Smooth muscle cell (in vitro differentiated cells): ENCODE measurements at regions not wholly inside any gene's neighbourhood (a gene's known extent, or its start where the extent isn't known, plus 50 kb on each side); places are given as distances from the start of the nearest gene placed in this dataset.
"Not testable (repeated sequence)": the region's sequence is repeated elsewhere in the genome, so short reads cannot be mapped to it uniquely, and the experiment has no call there.

Experiments used
- DNase-seq: peaks from one replicate; lab custom pipeline; 2025; ENCODE audit not compliant: unreplicated experiment; lab: John Stamatoyannopoulos, UW
- H2AFZ ChIP-seq: fragments of 200-600 bp; sonication (generic); 2 replicates; pipeline ENCODE4 v1.6.0; 2016; ENCODE audit warnings: antibody characterized with exemption, low read depth, mild to moderate bottlenecking
- H3F3A ChIP-seq: fragments of 200-600 bp; sonication (generic); 2 replicates; pipeline ENCODE4 v1.6.0; 2017; ENCODE audit warnings: antibody characterized with exemption, low read depth
- H3K27ac ChIP-seq: fragments of 200-600 bp; sonication (generic); 2 replicates; pipeline ENCODE4 v1.5.1; 2016; ENCODE audit warnings: low read depth, mild to moderate bottlenecking
- H3K27me3 ChIP-seq: fragments of 200-600 bp; sonication (generic); 2 replicates; pipeline ENCODE4 v1.6.1; 2016; ENCODE audit warnings: low read depth, mild to moderate bottlenecking
- H3K36me3 ChIP-seq: fragments of 200-600 bp; sonication (generic); 2 replicates; pipeline ENCODE4 v1.5.1; 2016; ENCODE audit warnings: low read depth
- H3K4me1 ChIP-seq: fragments of 200-600 bp; sonication (generic); 2 replicates; pipeline ENCODE4 v1.5.1; 2016; ENCODE audit warnings: low read depth
- H3K4me2 ChIP-seq: fragments of 200-600 bp; sonication (generic); 2 replicates; pipeline ENCODE4 v1.6.0; 2016; ENCODE audit warnings: mild to moderate bottlenecking
- H3K4me3 ChIP-seq: fragments of 200-600 bp; sonication (generic); 2 replicates; pipeline ENCODE4 v1.5.1; 2016; ENCODE audit warnings: mild to moderate bottlenecking
- H3K79me2 ChIP-seq: fragments of 200-600 bp; sonication (generic); 2 replicates; pipeline ENCODE4 v1.6.0; 2016; ENCODE audit warnings: low read depth, mild to moderate bottlenecking
- H3K9ac ChIP-seq: fragments of 200-600 bp; sonication (generic); 2 replicates; pipeline ENCODE4 v1.6.0; 2016; ENCODE audit warnings: low read depth
- H3K9me3 ChIP-seq: fragments of 200-600 bp; sonication (generic); replicated peaks from 2 replicates; pipeline ENCODE4 v1.5.1; 2016; ENCODE audit warnings: low read depth
- H4K20me1 ChIP-seq: fragments of 200-600 bp; sonication (generic); 2 replicates; pipeline ENCODE4 v1.6.0; 2016; ENCODE audit warnings: low read depth
- WGBS: methylation state at CpG from one replicate; pipeline ENCODE4 v1.1.7; 2016; ENCODE audit warnings: low lambda C conversion rate; 5-methylcytosine and 5-hydroxymethylcytosine counted together
- TF ChIP-seq, protein P1 (sequence below): fragments of 200-600 bp; sonication (generic); IDR thresholded peaks from 2 replicates; pipeline ENCODE4 v1.5.1; 2017; ENCODE audit warnings: borderline replicate concordance, mild to moderate bottlenecking, antibody characterized with exemption; ENCODE audit not compliant: insufficient read depth, poor library complexity, severe bottlenecking

DNA sequence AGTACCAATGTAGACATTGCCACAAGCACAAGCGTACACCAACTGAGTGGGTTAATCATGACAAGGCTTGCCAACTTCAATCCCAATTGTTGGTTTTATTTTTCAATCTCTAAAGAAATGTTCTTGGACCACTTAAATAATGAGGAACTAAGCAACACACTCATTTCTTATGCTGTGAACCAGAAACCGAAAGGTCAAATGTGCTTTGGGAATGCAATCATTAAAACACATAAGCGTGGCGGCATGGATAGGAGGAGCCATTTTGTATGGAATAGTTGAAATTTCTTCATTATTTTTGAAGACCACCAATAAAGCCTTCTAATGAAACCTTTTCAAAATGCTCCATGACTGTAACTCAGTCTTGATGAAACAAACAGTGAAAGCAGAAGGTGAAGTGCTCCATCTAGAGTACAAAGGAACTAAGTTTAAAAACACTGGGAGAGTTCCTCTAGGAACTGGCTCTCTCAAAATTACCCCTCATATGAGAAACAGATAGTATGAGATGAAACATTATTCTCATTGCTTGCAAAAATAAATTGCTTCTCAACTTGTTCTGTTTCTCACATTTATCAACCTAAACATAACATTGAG is 113.2 kb upstream of the CHST9 start:
- TF ChIP-seq, protein P1, sequence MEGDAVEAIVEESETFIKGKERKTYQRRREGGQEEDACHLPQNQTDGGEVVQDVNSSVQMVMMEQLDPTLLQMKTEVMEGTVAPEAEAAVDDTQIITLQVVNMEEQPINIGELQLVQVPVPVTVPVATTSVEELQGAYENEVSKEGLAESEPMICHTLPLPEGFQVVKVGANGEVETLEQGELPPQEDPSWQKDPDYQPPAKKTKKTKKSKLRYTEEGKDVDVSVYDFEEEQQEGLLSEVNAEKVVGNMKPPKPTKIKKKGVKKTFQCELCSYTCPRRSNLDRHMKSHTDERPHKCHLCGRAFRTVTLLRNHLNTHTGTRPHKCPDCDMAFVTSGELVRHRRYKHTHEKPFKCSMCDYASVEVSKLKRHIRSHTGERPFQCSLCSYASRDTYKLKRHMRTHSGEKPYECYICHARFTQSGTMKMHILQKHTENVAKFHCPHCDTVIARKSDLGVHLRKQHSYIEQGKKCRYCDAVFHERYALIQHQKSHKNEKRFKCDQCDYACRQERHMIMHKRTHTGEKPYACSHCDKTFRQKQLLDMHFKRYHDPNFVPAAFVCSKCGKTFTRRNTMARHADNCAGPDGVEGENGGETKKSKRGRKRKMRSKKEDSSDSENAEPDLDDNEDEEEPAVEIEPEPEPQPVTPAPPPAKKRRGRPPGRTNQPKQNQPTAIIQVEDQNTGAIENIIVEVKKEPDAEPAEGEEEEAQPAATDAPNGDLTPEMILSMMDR = peak; percentile 28
- Histone ChIP-seq H3K4me3 (no peak overlapping the region), H3F3A (no peaks in the 10 kb centered on the region), H3K9ac (no peak overlapping the region), H3K4me1 (no peaks in the 10 kb centered on the region), H3K27me3 (no peaks in the 10 kb centered on the region), H3K9me3 (no peaks in the 10 kb centered on the region), H2AFZ (no peak overlapping the region), H4K20me1 (no peaks in the 10 kb centered on the region), H3K36me3 (no peaks in the 10 kb centered on the region), H3K27ac (no peak overlapping the region), H3K79me2 (no peaks in the 10 kb centered on the region), H3K4me2 (no peak overlapping the region)
- WGBS = 82% methylated on average over 4 of the region's 4 CpGs
- DNase-seq = no peak

DNA sequence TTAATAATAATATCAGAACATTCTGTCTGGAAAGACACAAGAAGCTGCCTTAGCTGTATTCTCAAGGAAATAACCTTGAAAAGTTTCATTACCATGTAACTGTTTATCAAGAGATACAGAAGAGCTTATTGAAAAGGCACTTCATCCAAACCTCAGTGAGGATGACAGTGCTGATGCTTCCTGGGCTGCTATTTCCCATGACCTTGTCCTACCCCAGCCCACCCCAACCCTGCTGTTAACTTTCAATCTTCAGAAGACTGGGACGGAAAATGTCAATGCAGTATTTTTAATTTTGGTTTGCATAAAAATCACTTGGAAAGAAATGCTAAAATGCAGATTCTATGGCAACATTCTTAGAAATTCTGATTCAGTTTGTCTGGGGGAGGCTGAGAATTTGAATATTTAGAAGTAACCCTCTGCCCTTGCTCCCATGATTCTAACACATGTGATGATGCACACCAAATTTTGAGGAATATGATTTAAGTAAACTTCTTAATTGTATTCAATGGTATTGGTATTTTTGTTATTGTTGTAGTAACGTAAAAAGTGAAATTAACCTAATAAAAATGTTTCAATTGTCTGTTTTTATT is 101.0 kb upstream of the CHST9 start:
- not testable (repeated sequence) for H3K27me3 ChIP-seq, H3F3A ChIP-seq, H4K20me1 ChIP-seq, H3K79me2 ChIP-seq, H3K4me3 ChIP-seq, H2AFZ ChIP-seq, H3K36me3 ChIP-seq, H3K27ac ChIP-seq, H3K9me3 ChIP-seq, H3K4me1 ChIP-seq, H3K9ac ChIP-seq, DNase-seq, H3K4me2 ChIP-seq
- WGBS = 86% methylated on average over 2 of the region's 2 CpGs

DNA sequence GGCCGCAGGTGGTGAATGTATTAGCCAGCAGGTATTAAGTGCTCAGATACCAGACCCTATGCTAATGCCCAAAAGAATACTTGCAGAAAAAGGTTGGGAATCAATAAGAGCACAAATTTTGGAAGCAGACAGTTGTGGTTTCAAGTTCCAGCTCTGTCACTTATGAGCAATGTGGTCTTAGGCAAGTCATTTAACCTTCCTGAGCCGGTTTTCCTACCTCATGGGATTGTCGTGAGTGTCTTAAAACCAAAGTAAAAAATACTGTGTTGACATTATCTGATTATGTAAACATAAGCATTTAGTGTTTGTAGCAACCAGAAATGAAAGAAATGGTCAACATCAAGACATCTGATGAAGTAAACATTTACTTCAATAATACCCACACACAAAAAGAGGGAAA is 93.0 kb upstream of the CHST9 start:
- Histone ChIP-seq H3K9me3 (no peaks in the 10 kb centered on the region), H3K9ac (no peak overlapping the region), H3K79me2 (no peaks in the 10 kb centered on the region), H3K4me3 (no peak overlapping the region), H3K27ac (no peak overlapping the region), H4K20me1 (no peaks in the 10 kb centered on the region), H3K4me1 (no peaks in the 10 kb centered on the region), H3F3A (no peaks in the 10 kb centered on the region), H3K4me2 (no peak overlapping the region), H3K27me3 (no peaks in the 10 kb centered on the region), H3K36me3 (no peaks in the 10 kb centered on the region), H2AFZ (no peak overlapping the region)
- TF ChIP-seq, protein P1 = no peak
- DNase-seq = no peak
- 74% methylated on average over 3 of the region's 3 CpGs for WGBS

DNA sequence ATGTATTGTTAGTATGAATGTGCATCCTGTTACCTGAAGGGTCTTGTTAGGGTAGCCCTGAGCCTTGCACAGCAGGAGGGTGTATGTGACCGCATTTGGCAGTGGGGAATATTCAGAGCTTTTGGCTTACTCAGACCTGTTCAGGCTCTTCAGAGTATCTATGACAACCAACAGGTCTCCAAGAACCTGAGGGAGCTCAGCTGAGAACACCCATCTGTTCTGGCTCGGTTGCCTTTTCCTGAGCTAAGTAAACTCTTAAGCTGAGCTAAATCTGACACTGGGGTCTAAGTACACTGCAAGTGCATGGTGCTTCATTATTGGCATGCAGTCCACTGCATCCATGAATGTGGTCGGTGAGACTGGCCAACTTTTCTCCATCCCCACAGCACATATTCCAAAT is 92.4 kb upstream of the CHST9 start:
- no peaks in the 10 kb centered on the region for H3K9me3 ChIP-seq

More for the DNA sequence above, 92.4 kb upstream of the CHST9 start:
- Histone ChIP-seq H3K27ac (no peak overlapping the region), H3K9ac (no peak overlapping the region), H3K27me3 (no peaks in the 10 kb centered on the region), H2AFZ (no peak overlapping the region), H3K79me2 (no peaks in the 10 kb centered on the region), H3F3A (no peaks in the 10 kb centered on the region), H3K4me3 (no peak overlapping the region), H4K20me1 (no peaks in the 10 kb centered on the region), H3K4me2 (no peak overlapping the region), H3K36me3 (no peaks in the 10 kb centered on the region), H3K4me1 (no peaks in the 10 kb centered on the region)
- 92% methylated on average over 3 of the region's 3 CpGs for WGBS
- TF ChIP-seq, protein P1 = no peak
- DNase-seq = no peak
